ENCODE measurements at regions not wholly inside any gene's neighbourhood (a gene's known extent, or its start where the extent isn't known, plus 50 kb on each side); places are given as distances from the start of the nearest gene placed in this dataset.

GRCh38 chr4:23324021-23324690 is 565.7 kb downstream of the PPARGC1A start:
- DNase-seq: no peak

GRCh38 chr4:23323436-23323835 is 566.4 kb downstream of the PPARGC1A start:
- DNase-seq: no peak

- no peak for DNase-seq
These were observed 567.1 kb downstream of the PPARGC1A start for GRCh38 chr4:23322732-23323131.

- no peak for DNase-seq
These were observed 568.8 kb downstream of the PPARGC1A start for GRCh38 chr4:23320931-23321587.

- no peak for DNase-seq
These were observed 577.2 kb downstream of the PPARGC1A start for GRCh38 chr4:23312686-23313085.

- DNase-seq: no peak
These were observed 577.9 kb downstream of the PPARGC1A start for GRCh38 chr4:23311983-23312382.

GRCh38 chr4:23305026-23305425 is 584.8 kb downstream of the PPARGC1A start:
- no peak for DNase-seq

GRCh38 chr4:23298371-23298770 is 591.5 kb downstream of the PPARGC1A start:
- no peak for DNase-seq

- no peak for DNase-seq
These were observed 592.5 kb downstream of the PPARGC1A start for GRCh38 chr4:23297327-23297726.

GRCh38 chr4:23291139-23291538 is 598.4 kb downstream of the GBA3 start:
- DNase-seq: no peak

- DNase-seq: no peak
These were observed 597.9 kb downstream of the GBA3 start for GRCh38 chr4:23290656-23291055.

GRCh38 chr4:23279377-23279986 is 586.7 kb downstream of the GBA3 start:
- no peak for DNase-seq

- no peak for DNase-seq
These were observed 586.1 kb downstream of the GBA3 start for GRCh38 chr4:23278845-23279244.

GRCh38 chr4:23276076-23276475 is 583.3 kb downstream of the GBA3 start:
- DNase-seq: no peak

- DNase-seq: no peak
These were observed 576.8 kb downstream of the GBA3 start for GRCh38 chr4:23269566-23269965.

- no peak for DNase-seq
These were observed 575.5 kb downstream of the GBA3 start for GRCh38 chr4:23268072-23268771.

- no peak for DNase-seq
These were observed 573.7 kb downstream of the GBA3 start for GRCh38 chr4:23266401-23266800.

GRCh38 chr4:23260511-23260910 is 567.8 kb downstream of the GBA3 start:
- no peak for DNase-seq

- no peak for DNase-seq
These were observed 552.6 kb downstream of the GBA3 start for GRCh38 chr4:23245203-23245832.

- no peak for DNase-seq
These were observed 550.2 kb downstream of the GBA3 start for GRCh38 chr4:23242962-23243361.

GRCh38 chr4:23241408-23241807 is 548.7 kb downstream of the GBA3 start:
- DNase-seq: no peak

GRCh38 chr4:23238848-23239247 is 546.1 kb downstream of the GBA3 start:
- DNase-seq: no peak

GRCh38 chr4:23237771-23238170 is 545.0 kb downstream of the GBA3 start:
- DNase-seq: no peak

Measured in NCI-H1436 treated with DMSO at 0.1 percent for 48 hours (cell line).